Chondrocyte (in vitro differentiated cells): ENCODE measurements at regions not wholly inside any gene's neighbourhood (a gene's known extent, or its start where the extent isn't known, plus 50 kb on each side); places are given as distances from the start of the nearest gene placed in this dataset.

Experiments
- DNase-seq: peaks from one replicate; pipeline ENCODE4 v3.0.0; 2021; ENCODE audit warnings: mixed read lengths, low spot score
- H3K27ac Mint-ChIP-seq: one replicate; pipeline ENCODE4 v1.8.0; 2021; ENCODE audit warnings: mild to moderate bottlenecking, moderate library complexity, mixed read lengths; ENCODE audit not compliant: unreplicated experiment
- H3K27me3 Mint-ChIP-seq: 2 replicates; pipeline ENCODE4 v1.8.0; 2021; ENCODE audit warnings: low read depth, mixed read lengths
- H3K36me3 Mint-ChIP-seq: 2 replicates; pipeline ENCODE4 v1.8.0; 2021; ENCODE audit warnings: low read depth, mixed read lengths
- H3K4me1 Mint-ChIP-seq: 2 replicates; pipeline ENCODE4 v1.8.0; 2021; ENCODE audit warnings: low read depth, mild to moderate bottlenecking, mixed read lengths
- H3K4me3 Mint-ChIP-seq: one replicate; pipeline ENCODE4 v1.8.0; 2021; ENCODE audit warnings: mild to moderate bottlenecking, moderate library complexity, mixed read lengths; ENCODE audit not compliant: unreplicated experiment
- H3K9me3 Mint-ChIP-seq: 2 replicates; pipeline ENCODE4 v1.8.0; 2021; ENCODE audit warnings: low read depth, mixed read lengths
- CTCF ChIP-seq: fragments of 200-600 bp; sonication (generic); IDR thresholded peaks from 2 replicates; pipeline ENCODE4 v1.5.0; 2021; ENCODE audit warnings: antibody characterized with exemption, mild to moderate bottlenecking, moderate library complexity

- no peaks in the 10 kb centered on the region for H3K9me3 Mint-ChIP-seq
- H3K27me3 Mint-ChIP-seq: peaks cover 22% of the 10 kb centered on the region
- no peak for DNase-seq
- no peaks in the 10 kb centered on the region for H3K4me1 Mint-ChIP-seq
- TF ChIP-seq CTCF: no peak
- H3K36me3 Mint-ChIP-seq: no peaks in the 10 kb centered on the region
- H3K4me3 Mint-ChIP-seq: no peak overlapping the region
- H3K27ac Mint-ChIP-seq: no peak overlapping the region
These were observed 384.3 kb downstream of the YTHDC2 start for GRCh38 chr5:113897748-113898147.

DNA sequence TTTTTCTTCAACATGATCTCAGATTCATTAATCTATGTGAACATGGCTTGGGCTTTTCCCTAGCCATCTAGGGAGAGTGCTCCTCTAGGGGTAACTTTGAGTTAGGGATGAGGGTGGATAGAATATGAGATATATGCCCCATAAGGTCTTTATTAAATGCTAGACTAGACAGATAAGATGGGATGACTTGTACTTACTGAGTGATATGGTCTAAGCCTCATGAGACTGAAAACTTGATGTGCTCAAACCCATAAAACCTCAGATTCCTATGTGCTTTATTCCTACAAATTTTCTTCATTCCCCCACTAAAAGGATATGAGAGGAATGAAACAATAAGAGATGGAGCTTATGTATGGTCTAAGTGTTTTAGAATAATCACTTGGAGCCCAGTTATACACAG lies 386.6 kb downstream of the YTHDC2 start:
- H3K4me1 Mint-ChIP-seq: no peaks in the 10 kb centered on the region
- H3K27ac Mint-ChIP-seq: no peak overlapping the region
- DNase-seq: no peak
- no peaks in the 10 kb centered on the region for H3K9me3 Mint-ChIP-seq
- H3K27me3 Mint-ChIP-seq: peaks cover 14% of the 10 kb centered on the region
- no peaks in the 10 kb centered on the region for H3K36me3 Mint-ChIP-seq
- no peak overlapping the region for H3K4me3 Mint-ChIP-seq
- no peak for TF ChIP-seq CTCF

- no peaks in the 10 kb centered on the region for H3K9me3 Mint-ChIP-seq
- no peak overlapping the region for H3K27ac Mint-ChIP-seq
- no peak for TF ChIP-seq CTCF
- H3K36me3 Mint-ChIP-seq: no peaks in the 10 kb centered on the region
- H3K27me3 Mint-ChIP-seq: peaks cover 12% of the 10 kb centered on the region
- DNase-seq: no peak
- H3K4me3 Mint-ChIP-seq: no peak overlapping the region
- H3K4me1 Mint-ChIP-seq: no peaks in the 10 kb centered on the region
These were observed 387.3 kb downstream of the YTHDC2 start for GRCh38 chr5:113900816-113901215.

GRCh38 chr5:113901718-113902117 lies 388.2 kb downstream of the YTHDC2 start:
- peaks cover 12% of the 10 kb centered on the region for H3K27me3 Mint-ChIP-seq
- no peak overlapping the region for H3K4me3 Mint-ChIP-seq
- no peak for DNase-seq
- H3K9me3 Mint-ChIP-seq: no peaks in the 10 kb centered on the region
- TF ChIP-seq CTCF: no peak
- no peaks in the 10 kb centered on the region for H3K36me3 Mint-ChIP-seq
- H3K27ac Mint-ChIP-seq: no peak overlapping the region
- no peaks in the 10 kb centered on the region for H3K4me1 Mint-ChIP-seq

DNA sequence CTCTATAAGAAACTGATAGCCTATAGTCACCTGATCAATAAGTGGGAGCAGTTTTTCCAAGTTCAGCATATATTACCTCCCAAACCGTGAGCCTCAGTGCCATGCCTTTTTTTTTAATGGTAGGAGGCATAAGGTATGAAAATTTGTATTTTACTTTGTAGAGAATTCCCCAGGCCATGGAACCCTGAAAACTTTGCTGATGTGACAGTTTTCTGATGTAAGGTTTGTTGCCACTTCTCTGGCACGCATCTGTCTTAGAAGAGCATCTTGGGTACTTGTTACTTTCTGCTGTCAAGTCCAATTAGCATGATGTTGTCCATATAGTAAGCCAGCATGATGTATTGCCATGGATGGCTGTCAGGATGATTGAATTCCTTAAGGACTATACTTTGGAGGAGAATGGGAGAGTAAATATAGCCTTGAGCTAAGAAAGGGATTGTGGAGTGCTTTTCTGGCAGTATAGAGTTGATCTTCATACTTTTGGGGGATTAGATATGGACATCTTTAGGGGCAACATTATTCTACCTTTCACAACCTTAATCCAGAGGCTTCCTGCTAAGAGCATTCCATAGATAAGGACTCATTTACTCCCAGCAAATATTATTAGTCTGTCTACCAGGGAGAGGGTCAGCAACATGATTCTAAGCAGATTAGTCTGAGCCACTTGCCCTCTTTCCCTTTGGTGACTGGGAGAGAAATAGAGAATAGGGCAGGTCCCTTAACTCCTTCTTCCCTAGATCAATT lies 389.6 kb downstream of the YTHDC2 start:
- H3K27ac Mint-ChIP-seq: no peak overlapping the region
- H3K27me3 Mint-ChIP-seq: peaks cover 12% of the 10 kb centered on the region
- DNase-seq: no peak
- H3K4me3 Mint-ChIP-seq: no peak overlapping the region
- no peaks in the 10 kb centered on the region for H3K4me1 Mint-ChIP-seq
- no peaks in the 10 kb centered on the region for H3K36me3 Mint-ChIP-seq
- H3K9me3 Mint-ChIP-seq: peaks cover 2% of the 10 kb centered on the region
- no peak for TF ChIP-seq CTCF
